ENCODE measurements at regions not wholly inside any gene's neighbourhood (a gene's known extent, or its start where the extent isn't known, plus 50 kb on each side); places are given as distances from the start of the nearest gene placed in this dataset.

DNA sequence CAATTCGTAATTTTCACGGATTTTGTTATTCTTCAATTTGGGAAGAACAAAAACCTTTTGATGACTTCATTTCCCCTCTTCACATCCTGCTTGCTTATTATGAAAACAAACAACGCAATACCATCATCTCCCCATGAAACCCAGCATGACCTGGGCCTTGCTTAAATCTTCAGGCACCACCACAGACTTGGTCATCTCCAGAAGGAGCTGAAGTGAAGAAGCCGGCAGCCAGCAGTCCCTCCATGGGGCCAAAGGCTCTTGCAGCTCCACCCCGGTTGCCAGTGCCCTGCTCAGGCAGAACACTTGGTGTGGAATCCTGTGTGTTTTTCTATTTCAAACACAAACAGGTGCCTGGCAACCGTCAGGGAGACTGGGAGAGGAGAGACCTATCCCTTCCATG, 982.9 kb upstream of the TMEM132C start:
- H3K36me3 ChIP-seq (ENCODE audit: control insufficient read depth, insufficient read depth, low read length) = no peaks in the 10 kb centered on the region
- no peaks in the 10 kb centered on the region for H3K9me3 ChIP-seq (ENCODE audit: control insufficient read depth, insufficient read depth, low read length)
- peaks cover 2% of the 10 kb centered on the region for H3K27me3 ChIP-seq (ENCODE audit: control insufficient read depth, insufficient read depth, low read length)
- peak in 1 of 6 donors; percentile 67 for DNase-seq (ENCODE audit: low read depth in 4 of 6, low spot score in 6 of 6)
- peaks cover 5% of the 10 kb centered on the region for H3K4me1 ChIP-seq (ENCODE audit: control insufficient read depth, insufficient read depth, low read length)
- no peak overlapping the region for H3K27ac ChIP-seq (ENCODE audit: low read depth, low read length)
- 96% methylated on average over 4 of the region's 6 CpGs for WGBS (ENCODE audit: insufficient coverage)
- no peak overlapping the region for H3K4me3 ChIP-seq (ENCODE audit: low read depth, low read length)

DNA sequence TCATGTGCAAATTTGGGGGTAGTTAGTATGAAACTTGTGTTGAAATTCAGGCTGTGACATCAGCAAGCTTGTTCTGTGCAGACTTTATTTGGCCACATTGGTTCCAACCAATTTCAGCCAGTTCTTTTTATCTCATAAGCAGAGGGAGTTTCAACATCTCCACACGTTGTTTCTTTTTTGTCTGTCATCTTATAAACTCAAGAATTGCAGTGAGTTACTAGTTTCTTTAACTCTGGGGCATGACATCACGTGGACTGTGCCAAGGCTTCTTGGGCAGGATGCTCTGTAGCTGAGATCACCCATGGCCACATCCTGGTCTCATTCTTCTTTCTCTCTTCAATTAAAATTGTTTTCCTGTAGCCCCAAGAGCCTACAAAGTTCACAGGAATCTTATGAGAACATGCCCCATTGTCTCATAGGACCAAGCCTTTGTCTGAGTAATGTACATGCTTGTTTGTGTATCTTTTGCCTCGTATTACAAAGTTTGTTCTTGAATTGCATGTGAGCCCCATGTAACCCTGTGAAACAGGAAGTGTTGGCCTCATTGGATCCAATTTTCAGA, 982.0 kb upstream of the TMEM132C start:
- no peaks in the 10 kb centered on the region for H3K9me3 ChIP-seq (ENCODE audit: control insufficient read depth, insufficient read depth, low read length)
- H3K27ac ChIP-seq (ENCODE audit: low read depth, low read length) = no peak overlapping the region
- DNase-seq (ENCODE audit: low read depth in 4 of 6, low spot score in 6 of 6) = no peak
- H3K4me1 ChIP-seq (ENCODE audit: control insufficient read depth, insufficient read depth, low read length) = peaks cover 5% of the 10 kb centered on the region
- peaks cover 2% of the 10 kb centered on the region for H3K27me3 ChIP-seq (ENCODE audit: control insufficient read depth, insufficient read depth, low read length)
- no peak overlapping the region for H3K4me3 ChIP-seq (ENCODE audit: low read depth, low read length)
- 100% methylated on average over 1 of the region's 3 CpGs for WGBS (ENCODE audit: insufficient coverage)
- H3K36me3 ChIP-seq (ENCODE audit: control insufficient read depth, insufficient read depth, low read length) = no peaks in the 10 kb centered on the region

DNA sequence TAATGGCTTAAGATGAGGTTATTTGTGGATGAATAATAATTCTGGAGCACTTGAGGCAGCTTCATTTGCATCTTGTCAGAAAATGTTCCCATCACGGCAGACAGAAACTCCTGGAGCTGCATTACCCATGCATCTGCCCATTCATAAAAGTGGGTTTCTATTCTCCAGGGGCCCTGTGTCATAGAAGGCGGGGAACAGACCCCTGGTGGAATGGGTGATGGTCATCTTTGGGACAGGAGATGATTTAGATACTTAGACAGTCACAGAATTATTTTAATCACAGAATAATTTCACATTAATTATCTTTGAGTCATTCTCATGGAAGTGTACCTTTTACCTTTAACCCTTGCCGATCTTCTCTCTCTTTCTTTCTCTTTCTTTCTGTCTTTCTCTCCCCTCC, 980.7 kb upstream of the TMEM132C start:
- Histone ChIP-seq H3K4me3 (ENCODE audit: low read depth, low read length) (no peak overlapping the region), H3K9me3 (ENCODE audit: control insufficient read depth, insufficient read depth, low read length) (no peaks in the 10 kb centered on the region), H3K4me1 (ENCODE audit: control insufficient read depth, insufficient read depth, low read length) (peaks cover 2% of the 10 kb centered on the region), H3K27ac (ENCODE audit: low read depth, low read length) (no peak overlapping the region), H3K27me3 (ENCODE audit: control insufficient read depth, insufficient read depth, low read length) (peaks cover 2% of the 10 kb centered on the region), H3K36me3 (ENCODE audit: control insufficient read depth, insufficient read depth, low read length) (no peaks in the 10 kb centered on the region)
- no CpG with 5 or more reads among the region's 3 CpGs for WGBS (ENCODE audit: insufficient coverage)
- DNase-seq (ENCODE audit: low read depth in 4 of 6, low spot score in 6 of 6) = no peak

DNA sequence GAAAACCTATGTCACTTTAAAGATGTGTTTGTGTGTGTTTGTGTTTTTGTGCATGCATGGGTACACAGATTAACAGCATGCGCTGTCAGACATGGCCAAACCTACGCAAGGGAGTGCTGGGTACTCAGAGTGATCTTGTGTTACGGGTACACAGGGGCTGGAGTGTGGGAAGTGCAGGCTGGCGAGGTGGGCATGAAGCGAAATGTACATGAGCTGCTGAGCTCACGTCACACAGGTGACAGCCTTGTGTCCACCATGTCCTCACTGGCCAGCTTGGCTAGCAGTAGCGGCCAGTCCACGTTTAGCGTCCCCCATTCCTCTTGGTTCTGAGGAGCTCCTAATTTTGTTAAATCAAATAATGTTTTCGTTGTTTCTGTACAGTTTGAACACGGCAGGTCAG, 979.7 kb upstream of the TMEM132C start:
- H3K4me1 ChIP-seq (ENCODE audit: control insufficient read depth, insufficient read depth, low read length) = peaks cover 2% of the 10 kb centered on the region
- H3K27me3 ChIP-seq (ENCODE audit: control insufficient read depth, insufficient read depth, low read length) = no peaks in the 10 kb centered on the region
- WGBS (ENCODE audit: insufficient coverage) = 94% methylated on average over 8 of the region's 11 CpGs
- no peak overlapping the region for H3K27ac ChIP-seq (ENCODE audit: low read depth, low read length)
- H3K36me3 ChIP-seq (ENCODE audit: control insufficient read depth, insufficient read depth, low read length) = no peaks in the 10 kb centered on the region
- H3K9me3 ChIP-seq (ENCODE audit: control insufficient read depth, insufficient read depth, low read length) = no peaks in the 10 kb centered on the region
- H3K4me3 ChIP-seq (ENCODE audit: low read depth, low read length) = no peak overlapping the region
- no peak for DNase-seq (ENCODE audit: low read depth in 4 of 6, low spot score in 6 of 6)

DNA sequence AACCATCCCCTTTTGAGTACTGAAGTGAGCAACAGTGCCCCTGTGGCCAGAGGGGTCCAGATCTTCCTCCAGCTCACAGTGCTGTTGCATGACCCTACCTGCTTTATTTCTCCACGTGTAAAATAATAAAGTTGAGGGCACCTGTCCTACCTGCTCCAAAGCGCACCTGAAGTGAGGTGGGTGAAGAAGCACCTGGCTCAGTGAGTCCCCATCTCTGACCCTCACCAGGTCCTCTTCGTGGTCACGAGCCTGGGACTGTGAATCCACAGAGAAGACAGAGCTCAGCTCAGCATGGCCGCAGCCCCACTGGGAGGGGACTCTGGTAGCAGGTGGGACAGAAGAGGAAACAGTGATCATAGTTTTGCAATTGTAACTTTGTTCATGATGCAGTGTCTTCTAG, 976.7 kb upstream of the TMEM132C start:
- Histone ChIP-seq H3K27me3 (ENCODE audit: control insufficient read depth, insufficient read depth, low read length) (no peaks in the 10 kb centered on the region), H3K36me3 (ENCODE audit: control insufficient read depth, insufficient read depth, low read length) (no peaks in the 10 kb centered on the region), H3K27ac (ENCODE audit: low read depth, low read length) (no peak overlapping the region), H3K4me3 (ENCODE audit: low read depth, low read length) (no peak overlapping the region), H3K4me1 (ENCODE audit: control insufficient read depth, insufficient read depth, low read length) (peaks cover 2% of the 10 kb centered on the region), H3K9me3 (ENCODE audit: control insufficient read depth, insufficient read depth, low read length) (no peaks in the 10 kb centered on the region)
- no peak for DNase-seq (ENCODE audit: low read depth in 4 of 6, low spot score in 6 of 6)
- WGBS (ENCODE audit: insufficient coverage) = 80% methylated on average over 2 of the region's 5 CpGs

DNA sequence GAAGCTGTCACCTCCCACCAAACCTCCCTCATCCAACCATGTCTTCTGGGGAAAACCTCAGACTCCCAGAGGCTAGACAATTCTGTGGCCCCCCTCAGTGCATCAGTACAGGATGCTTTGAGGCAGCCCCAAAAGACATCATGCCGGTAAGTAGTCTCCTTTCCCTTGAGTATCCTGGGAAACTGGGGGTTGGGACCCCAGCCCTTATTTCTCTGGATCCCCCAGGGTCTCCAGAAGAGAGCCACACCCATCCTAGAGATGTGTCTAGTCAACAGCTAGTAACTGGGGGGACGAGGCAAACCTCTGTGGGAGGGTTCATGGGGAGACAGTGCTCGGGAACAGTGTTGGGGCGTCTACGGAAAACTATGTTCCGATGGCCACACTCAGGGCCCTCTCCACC, 974.2 kb upstream of the TMEM132C start:
- 100% methylated on average over 4 of the region's 6 CpGs for WGBS (ENCODE audit: insufficient coverage)
- no peak for DNase-seq (ENCODE audit: low read depth in 4 of 6, low spot score in 6 of 6)
- Histone ChIP-seq H3K4me3 (ENCODE audit: low read depth, low read length) (no peak overlapping the region), H3K27me3 (ENCODE audit: control insufficient read depth, insufficient read depth, low read length) (no peaks in the 10 kb centered on the region), H3K9me3 (ENCODE audit: control insufficient read depth, insufficient read depth, low read length) (no peaks in the 10 kb centered on the region), H3K36me3 (ENCODE audit: control insufficient read depth, insufficient read depth, low read length) (no peaks in the 10 kb centered on the region), H3K4me1 (ENCODE audit: control insufficient read depth, insufficient read depth, low read length) (peaks cover 2% of the 10 kb centered on the region), H3K27ac (ENCODE audit: low read depth, low read length) (no peak overlapping the region)

DNA sequence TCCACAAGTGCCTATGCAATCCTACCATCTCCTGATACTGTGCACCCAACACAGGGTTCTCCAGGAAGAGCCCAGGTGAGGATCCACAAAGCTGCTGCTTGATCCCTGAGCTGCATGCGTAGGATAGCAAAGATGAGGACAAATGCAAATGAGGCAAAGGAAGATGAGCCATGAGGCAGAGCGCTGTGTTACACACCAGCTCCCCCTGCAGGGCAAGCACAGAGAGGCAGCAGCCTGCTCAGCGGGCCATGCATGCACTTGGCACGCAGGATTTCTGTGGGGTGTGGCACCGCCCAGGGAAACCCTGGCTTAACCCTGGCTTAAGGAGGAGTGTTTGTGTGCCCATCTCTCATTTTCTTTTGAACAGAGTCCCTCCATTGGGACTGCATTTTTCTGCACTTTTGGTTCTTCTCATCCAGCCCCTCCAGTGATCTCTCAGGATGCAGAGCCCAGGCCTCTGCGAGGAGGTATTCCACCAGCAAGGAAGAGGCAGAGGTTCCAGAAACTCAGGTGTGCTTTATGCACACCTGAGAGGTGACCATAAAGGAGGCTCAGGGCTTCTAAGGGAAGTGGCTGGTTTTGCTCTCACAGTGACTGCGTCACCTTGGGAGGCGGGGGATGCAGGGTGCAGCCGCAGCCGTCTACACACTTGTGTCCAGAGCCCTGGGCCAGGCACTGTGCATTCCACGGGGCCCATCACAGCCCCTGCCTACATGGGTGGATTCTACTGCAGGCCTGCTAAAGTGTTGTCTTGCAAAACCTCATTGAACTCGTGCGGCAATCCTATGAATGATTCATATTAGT, 973.3 kb upstream of the TMEM132C start:
- WGBS (ENCODE audit: insufficient coverage) = 76% methylated on average over 10 of the region's 13 CpGs
- Histone ChIP-seq H3K27me3 (ENCODE audit: control insufficient read depth, insufficient read depth, low read length) (no peaks in the 10 kb centered on the region), H3K27ac (ENCODE audit: low read depth, low read length) (no peak overlapping the region), H3K9me3 (ENCODE audit: control insufficient read depth, insufficient read depth, low read length) (no peaks in the 10 kb centered on the region), H3K4me3 (ENCODE audit: low read depth, low read length) (no peak overlapping the region), H3K36me3 (ENCODE audit: control insufficient read depth, insufficient read depth, low read length) (no peaks in the 10 kb centered on the region), H3K4me1 (ENCODE audit: control insufficient read depth, insufficient read depth, low read length) (peaks cover 2% of the 10 kb centered on the region)
- DNase-seq (ENCODE audit: low read depth in 4 of 6, low spot score in 6 of 6) = peak in 2 of 6 donors; percentile 48 to 49

DNA sequence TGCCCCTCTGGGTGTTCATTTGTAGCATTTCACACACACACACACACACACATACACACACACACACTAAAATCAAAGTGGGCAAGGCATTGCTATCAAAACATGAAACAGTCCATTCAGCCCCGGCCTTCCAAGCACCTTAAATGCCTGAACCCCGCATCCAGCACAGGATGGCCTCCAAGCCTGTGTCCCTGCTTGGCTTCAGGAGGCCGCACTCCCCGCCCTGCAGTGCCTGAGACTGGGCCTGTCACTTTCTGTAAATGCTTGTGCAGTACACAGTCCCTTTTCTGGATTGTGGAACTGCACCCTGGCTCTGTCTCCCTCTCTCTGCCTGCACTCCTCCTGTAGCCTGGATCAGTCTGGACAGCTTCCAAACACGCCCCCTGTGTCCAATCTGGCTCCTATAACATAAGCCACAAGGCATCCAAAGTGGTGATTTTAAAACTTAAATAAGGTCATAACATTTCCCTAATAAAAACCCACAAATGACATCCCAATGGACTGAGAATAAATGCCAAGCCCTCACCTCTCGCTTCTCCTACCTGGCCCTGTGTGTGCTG, 972.2 kb upstream of the TMEM132C start:
- 89% methylated on average over 5 of the region's 6 CpGs for WGBS (ENCODE audit: insufficient coverage)
- H3K27me3 ChIP-seq (ENCODE audit: control insufficient read depth, insufficient read depth, low read length) = no peaks in the 10 kb centered on the region
- no peaks in the 10 kb centered on the region for H3K36me3 ChIP-seq (ENCODE audit: control insufficient read depth, insufficient read depth, low read length)
- no peaks in the 10 kb centered on the region for H3K9me3 ChIP-seq (ENCODE audit: control insufficient read depth, insufficient read depth, low read length)
- H3K4me3 ChIP-seq (ENCODE audit: low read depth, low read length) = no peak overlapping the region
- DNase-seq (ENCODE audit: low read depth in 4 of 6, low spot score in 6 of 6) = peak in 2 of 6 donors; percentile 74 to 75
- H3K4me1 ChIP-seq (ENCODE audit: control insufficient read depth, insufficient read depth, low read length) = peaks cover 2% of the 10 kb centered on the region
- H3K27ac ChIP-seq (ENCODE audit: low read depth, low read length) = no peak overlapping the region

DNA sequence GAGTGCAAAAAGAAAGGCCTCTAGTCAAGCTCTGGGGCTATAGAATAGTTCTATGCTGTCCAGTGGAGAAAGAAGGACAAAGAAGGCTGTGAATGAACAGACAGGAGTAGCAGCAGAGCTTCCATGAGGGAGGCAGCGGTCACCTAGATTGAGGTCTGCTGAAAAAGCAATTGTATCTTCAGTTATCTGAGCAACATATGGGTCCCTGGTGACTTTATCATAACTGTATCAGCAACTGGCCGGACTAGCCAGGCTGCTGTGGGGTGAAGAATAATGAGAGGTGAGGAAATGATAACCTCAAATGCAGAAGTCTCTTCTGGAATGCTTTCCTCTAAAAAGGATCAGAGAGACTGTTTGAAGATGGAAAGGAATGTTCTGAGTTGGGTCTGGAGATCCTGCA, 971.3 kb upstream of the TMEM132C start:
- no peak for DNase-seq (ENCODE audit: low read depth in 4 of 6, low spot score in 6 of 6)
- 100% methylated on average over 1 of the region's 2 CpGs for WGBS (ENCODE audit: insufficient coverage)
- H3K9me3 ChIP-seq (ENCODE audit: control insufficient read depth, insufficient read depth, low read length) = no peaks in the 10 kb centered on the region
- H3K27me3 ChIP-seq (ENCODE audit: control insufficient read depth, insufficient read depth, low read length) = no peaks in the 10 kb centered on the region
- no peak overlapping the region for H3K27ac ChIP-seq (ENCODE audit: low read depth, low read length)
- H3K4me3 ChIP-seq (ENCODE audit: low read depth, low read length) = no peak overlapping the region
- H3K36me3 ChIP-seq (ENCODE audit: control insufficient read depth, insufficient read depth, low read length) = no peaks in the 10 kb centered on the region
- H3K4me1 ChIP-seq (ENCODE audit: control insufficient read depth, insufficient read depth, low read length) = no peaks in the 10 kb centered on the region

DNA sequence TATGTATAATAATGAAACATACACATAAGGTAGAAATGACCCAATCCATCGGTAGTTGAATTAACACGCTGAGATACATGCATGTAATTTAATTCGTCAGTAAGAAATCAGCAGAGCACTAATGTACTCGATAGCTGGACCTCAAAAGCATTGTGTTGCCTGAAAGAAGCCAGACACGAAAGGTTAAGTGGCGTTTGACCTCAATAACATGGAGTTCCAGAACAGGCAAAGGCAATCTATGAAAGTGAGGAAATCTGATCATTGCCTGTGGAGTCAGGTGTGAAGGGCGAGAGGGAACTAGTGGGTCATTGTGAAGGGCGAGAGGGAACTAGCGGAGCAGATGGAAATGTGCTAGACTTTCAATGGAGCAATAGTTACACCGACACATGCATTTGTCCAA, 970.4 kb upstream of the TMEM132C start:
- H3K4me3 ChIP-seq (ENCODE audit: low read depth, low read length) = no peak overlapping the region
- no peak for DNase-seq (ENCODE audit: low read depth in 4 of 6, low spot score in 6 of 6)
- H3K9me3 ChIP-seq (ENCODE audit: control insufficient read depth, insufficient read depth, low read length) = no peaks in the 10 kb centered on the region
- H3K27me3 ChIP-seq (ENCODE audit: control insufficient read depth, insufficient read depth, low read length) = no peaks in the 10 kb centered on the region
- no peaks in the 10 kb centered on the region for H3K4me1 ChIP-seq (ENCODE audit: control insufficient read depth, insufficient read depth, low read length)
- H3K36me3 ChIP-seq (ENCODE audit: control insufficient read depth, insufficient read depth, low read length) = no peaks in the 10 kb centered on the region
- no peak overlapping the region for H3K27ac ChIP-seq (ENCODE audit: low read depth, low read length)
- 80% methylated on average over 7 of the region's 10 CpGs for WGBS (ENCODE audit: insufficient coverage)

Data from spinal cord (tissue), 9 donors.